GM23338 (cell line): ENCODE measurements at regions not wholly inside any gene's neighbourhood (a gene's known extent, or its start where the extent isn't known, plus 50 kb on each side); places are given as distances from the start of the nearest gene placed in this dataset.

Experiments used
- ATAC-seq: fragments of 200-7000 bp; cut with Tn5 transposase; 3 replicates; pipeline ENCODE4 v1.9.1; 2020
- DNase-seq: peaks from one replicate; pipeline ENCODE4 v3.0.0-alpha.2; 2015; ENCODE audit warnings: low spot score
- H2AFZ ChIP-seq: fragments of 200-600 bp; sonication (generic); 2 replicates; pipeline ENCODE4 v1.8.0; 2016; ENCODE audit warnings: antibody characterized with exemption, mild to moderate bottlenecking, moderate library complexity
- H3F3A ChIP-seq: fragments of 200-600 bp; sonication (generic); replicated peaks from 2 replicates; pipeline ENCODE4 v1.8.0; 2017; ENCODE audit warnings: antibody characterized with exemption, mixed run types, low read depth
- H3K27ac ChIP-seq: fragments of 200-600 bp; sonication (generic); 2 replicates; pipeline ENCODE4 v1.6.1; 2016; ENCODE audit warnings: low read depth
- H3K27me3 ChIP-seq: fragments of 200-600 bp; sonication (generic); 2 replicates; pipeline ENCODE4 v1.8.0; 2016; ENCODE audit warnings: mild to moderate bottlenecking, mixed run types, moderate library complexity; ENCODE audit not compliant: insufficient read depth
- H3K36me3 ChIP-seq: fragments of 200-600 bp; sonication (generic); 2 replicates; pipeline ENCODE4 v1.8.0; 2016; ENCODE audit warnings: mild to moderate bottlenecking; ENCODE audit not compliant: insufficient read depth
- H3K4me1 ChIP-seq: fragments of 200-600 bp; sonication (generic); 2 replicates; pipeline ENCODE4 v1.8.0; 2016; ENCODE audit warnings: mild to moderate bottlenecking, moderate library complexity; ENCODE audit not compliant: insufficient read depth
- H3K4me2 ChIP-seq: fragments of 200-600 bp; sonication (generic); 2 replicates; pipeline ENCODE4 v1.7.1; 2017; ENCODE audit warnings: mixed run types
- H3K4me3 ChIP-seq: fragments of 200-600 bp; sonication (generic); 2 replicates; pipeline ENCODE4 v1.6.1; 2016; ENCODE audit warnings: mixed run types
- H3K79me2 ChIP-seq: fragments of 200-600 bp; sonication (generic); replicated peaks from 2 replicates; pipeline ENCODE4 v1.8.0; 2017; ENCODE audit warnings: mild to moderate bottlenecking; ENCODE audit not compliant: insufficient read depth
- H3K9me2 ChIP-seq: fragments of 200-600 bp; sonication (generic); 2 replicates; pipeline ENCODE4 v1.8.0; 2017; ENCODE audit not compliant: insufficient read depth
- H4K20me1 ChIP-seq: fragments of 200-600 bp; sonication (generic); replicated peaks from 2 replicates; pipeline ENCODE4 v1.8.0; 2017; ENCODE audit warnings: mild to moderate bottlenecking; ENCODE audit not compliant: insufficient read depth
- H3K27ac Mint-ChIP-seq: 2 replicates; pipeline ENCODE4 v1.8.0; 2020; ENCODE audit warnings: inconsistent platforms, mild to moderate bottlenecking, moderate library complexity, mixed read lengths
- H3K27me3 Mint-ChIP-seq: 3 replicates; pipeline ENCODE4 v1.8.0; 2022; ENCODE audit warnings: low read depth, mild to moderate bottlenecking, moderate library complexity, mixed read lengths, inconsistent platforms; ENCODE audit not compliant: insufficient read depth, poor library complexity
- H3K36me3 Mint-ChIP-seq: 3 replicates; pipeline ENCODE4 v1.8.0; 2021; ENCODE audit warnings: low read depth, mild to moderate bottlenecking, inconsistent platforms, moderate library complexity, mixed read lengths
- H3K4me1 Mint-ChIP-seq: 3 replicates; pipeline ENCODE4 v1.8.0; 2020; ENCODE audit warnings: mild to moderate bottlenecking, inconsistent platforms, mixed read lengths
- H3K4me3 Mint-ChIP-seq: 3 replicates; pipeline ENCODE4 v1.8.0; 2021; ENCODE audit warnings: moderate library complexity, mild to moderate bottlenecking, inconsistent platforms, mixed read lengths
- H3K9me3 Mint-ChIP-seq: 3 replicates; pipeline ENCODE4 v1.8.0; 2020; ENCODE audit warnings: moderate library complexity, mild to moderate bottlenecking, inconsistent platforms, mixed read lengths
- CREB1 ChIP-seq: fragments of 250-450 bp; sonication (Bioruptor Pico); IDR thresholded peaks from 2 replicates; pipeline ENCODE4 v1.5.0; 2020; ENCODE audit warnings: low read depth, mild to moderate bottlenecking, moderate library complexity
- CTCF ChIP-seq, 2 experiments: fragments of 200-600 bp in 1 of 2; sonication (generic) in 1 of 2; conservative IDR thresholded peaks; 2 replicates each; pipeline versions ENCODE4 v1.5.1 to v1.6.1; 2016 to 2017; ENCODE audit warnings: antibody characterized with exemption in 2 of 2, low read depth in 2 of 2, mild to moderate bottlenecking in 2 of 2, moderate library complexity in 1 of 2
- ETS1 ChIP-seq: IDR thresholded peaks from 2 replicates; pipeline ENCODE4 v1.6.1; 2016; ENCODE audit warnings: antibody characterized with exemption
- EZH2 ChIP-seq: fragments of 200-600 bp; sonication (generic); IDR thresholded peaks from one replicate; pipeline ENCODE4 v1.8.0; 2017; ENCODE audit warnings: antibody characterized with exemption, mild to moderate bottlenecking, low read depth; ENCODE audit not compliant: unreplicated experiment
- EZH2phosphoT487 ChIP-seq: fragments of 200-600 bp; sonication (generic); IDR thresholded peaks from one replicate; pipeline ENCODE4 v1.8.1; 2018; ENCODE audit warnings: antibody characterized with exemption; ENCODE audit not compliant: unreplicated experiment
- JUNB ChIP-seq: IDR thresholded peaks from one replicate; pipeline ENCODE4 v1.6.1; 2016; ENCODE audit warnings: antibody characterized with exemption; ENCODE audit not compliant: unreplicated experiment
- NANOG ChIP-seq: IDR thresholded peaks from 2 replicates; pipeline ENCODE4 v1.6.1; 2016; ENCODE audit warnings: antibody characterized with exemption, borderline replicate concordance
- POLR2AphosphoS5 ChIP-seq: IDR thresholded peaks from 2 replicates; pipeline ENCODE4 v1.6.1; 2016; ENCODE audit warnings: antibody characterized with exemption, low read depth
- REST ChIP-seq: IDR thresholded peaks from one replicate; pipeline ENCODE4 v1.6.1; 2018; ENCODE audit warnings: antibody characterized with exemption; ENCODE audit not compliant: unreplicated experiment
- STAT1 ChIP-seq: IDR thresholded peaks from one replicate; pipeline ENCODE4 v1.6.1; 2016; ENCODE audit warnings: antibody characterized with exemption; ENCODE audit not compliant: unreplicated experiment
- ZNF114 ChIP-seq: fragments of 250-450 bp; sonication (Bioruptor Pico); IDR thresholded peaks from 2 replicates; pipeline ENCODE4 v1.5.0; 2020; ENCODE audit warnings: mild to moderate bottlenecking, moderate library complexity
- ZNF331 ChIP-seq: fragments of 250-450 bp; sonication (Bioruptor Pico); IDR thresholded peaks from 2 replicates; pipeline ENCODE4 v1.5.0; 2020; ENCODE audit warnings: low read depth, mild to moderate bottlenecking, moderate library complexity
- ZNF462 ChIP-seq: fragments of 250-450 bp; sonication (Bioruptor Pico); IDR thresholded peaks from 2 replicates; pipeline ENCODE4 v1.5.0; 2020; ENCODE audit warnings: mild to moderate bottlenecking, moderate library complexity

GRCh38 chr4:160414496-160414895 is 1311.6 kb downstream of the RAPGEF2 start:
- Mint-ChIP-seq H3K9me3 (no peaks in the 10 kb centered on the region), H3K27me3 (no peaks in the 10 kb centered on the region), H3K27ac (no peak overlapping the region), H3K4me1 (no peaks in the 10 kb centered on the region), H3K36me3 (no peaks in the 10 kb centered on the region), H3K4me3 (no peak overlapping the region)
- H4K20me1 ChIP-seq: no peaks in the 10 kb centered on the region
- peak overlapping the region; percentile 58 for H2AFZ ChIP-seq
- no peaks in the 10 kb centered on the region for H3K9me2 ChIP-seq
- no peak for ATAC-seq
- H3K4me1 ChIP-seq: no peaks in the 10 kb centered on the region
- no peaks in the 10 kb centered on the region for H3K79me2 ChIP-seq
- H3K36me3 ChIP-seq: no peaks in the 10 kb centered on the region
- H3K4me3 ChIP-seq: no peak overlapping the region
- H3K27me3 ChIP-seq: no peaks in the 10 kb centered on the region
- TF ChIP-seq ZNF331 (CRISPR knock-in tag) (no peak), EZH2phosphoT487 (no peak), POLR2AphosphoS5 (no peak), NANOG (no peak), CTCF (conservative IDR thresholded peaks at IDR 0.05; ENCODE audit: low read depth in 2 of 2) (no peak), REST (no peak), ETS1 (no peak), ZNF462 (CRISPR knock-in tag) (no peak), CREB1 (CRISPR knock-in tag) (no peak), ZNF114 (CRISPR knock-in tag) (no peak), EZH2 (no peak), STAT1 (no peak), JUNB (no peak)
- H3F3A ChIP-seq: no peaks in the 10 kb centered on the region
- no peak overlapping the region for H3K4me2 ChIP-seq
- no peak for DNase-seq
- no peak overlapping the region for H3K27ac ChIP-seq
